ENCODE measurements at regions not wholly inside any gene's neighbourhood (a gene's known extent, or its start where the extent isn't known, plus 50 kb on each side); places are given as distances from the start of the nearest gene placed in this dataset.

GRCh38 chr2:62578803-62579640, 73.0 kb upstream of the TMEM17 start:
- DNase-seq, result peak; percentile 73
- H3K36me3 Mint-ChIP-seq (ENCODE audit: low read depth), result peaks cover 10% of the 10 kb centered on the region; the same call in 1 of the 2 replicates
- H3K4me1 Mint-ChIP-seq (ENCODE audit: low read depth), result peaks cover 55% of the 10 kb centered on the region
- no peaks in the 10 kb centered on the region for H3K27me3 Mint-ChIP-seq (ENCODE audit: insufficient read depth)
- no peak for TF ChIP-seq CTCF (IDR thresholded peaks at IDR 0.05)
- H3K4me3 Mint-ChIP-seq, result peak overlapping the region; percentile 80
- H3K27ac Mint-ChIP-seq, result peak overlapping the region; percentile 99
- H3K9me3 Mint-ChIP-seq, result peaks cover 8% of the 10 kb centered on the region; the same call in 1 of the 2 replicates

DNA sequence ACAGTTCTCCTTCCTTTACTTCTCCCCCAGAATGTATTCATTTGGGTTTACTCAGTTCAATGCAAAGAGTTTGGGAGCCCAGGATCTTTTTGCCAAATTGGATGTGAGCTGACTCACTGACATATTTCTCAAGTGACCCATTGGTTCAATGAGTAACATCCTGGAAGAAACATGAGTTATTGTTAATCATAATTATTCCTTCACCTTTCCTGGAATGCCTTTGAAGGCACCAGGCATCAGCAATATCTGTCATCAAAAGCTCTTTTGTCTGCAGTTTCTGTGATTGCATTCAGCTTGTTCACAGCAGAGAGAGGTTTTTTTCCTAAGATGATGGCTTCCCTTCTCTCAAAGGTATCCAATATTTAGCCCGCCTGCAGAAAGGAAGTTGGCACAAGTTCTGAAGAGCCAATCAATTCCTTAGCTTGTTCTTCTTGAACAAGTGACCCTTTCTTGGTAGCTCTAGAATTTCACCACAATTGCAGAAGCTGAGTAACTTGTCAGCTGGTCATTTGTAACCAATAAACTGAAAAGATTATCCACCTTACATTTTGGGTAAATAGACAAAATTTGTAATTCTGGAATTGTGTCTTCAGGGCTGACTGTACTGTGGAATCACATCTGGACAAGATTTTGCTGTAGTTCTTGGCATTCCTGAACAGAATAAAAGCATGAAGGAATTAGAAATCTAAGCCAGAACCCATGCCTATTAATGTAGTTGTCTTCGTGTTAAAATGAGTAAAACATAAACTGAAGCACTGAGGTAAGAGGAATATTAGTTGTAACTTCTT, 72.2 kb upstream of the TMEM17 start:
- Mint-ChIP-seq H3K4me3 (peak overlapping the region; percentile 80), H3K27ac (peak overlapping the region; percentile 99), H3K36me3 (ENCODE audit: low read depth) (peaks cover 6% of the 10 kb centered on the region; the same call in 1 of the 2 replicates), H3K27me3 (ENCODE audit: insufficient read depth) (no peaks in the 10 kb centered on the region), H3K4me1 (ENCODE audit: low read depth) (peaks cover 62% of the 10 kb centered on the region), H3K9me3 (peaks cover 4% of the 10 kb centered on the region; the same call in 1 of the 2 replicates)
- TF ChIP-seq CTCF (IDR thresholded peaks at IDR 0.05), result no peak
- peak; percentile 88 for DNase-seq

DNA sequence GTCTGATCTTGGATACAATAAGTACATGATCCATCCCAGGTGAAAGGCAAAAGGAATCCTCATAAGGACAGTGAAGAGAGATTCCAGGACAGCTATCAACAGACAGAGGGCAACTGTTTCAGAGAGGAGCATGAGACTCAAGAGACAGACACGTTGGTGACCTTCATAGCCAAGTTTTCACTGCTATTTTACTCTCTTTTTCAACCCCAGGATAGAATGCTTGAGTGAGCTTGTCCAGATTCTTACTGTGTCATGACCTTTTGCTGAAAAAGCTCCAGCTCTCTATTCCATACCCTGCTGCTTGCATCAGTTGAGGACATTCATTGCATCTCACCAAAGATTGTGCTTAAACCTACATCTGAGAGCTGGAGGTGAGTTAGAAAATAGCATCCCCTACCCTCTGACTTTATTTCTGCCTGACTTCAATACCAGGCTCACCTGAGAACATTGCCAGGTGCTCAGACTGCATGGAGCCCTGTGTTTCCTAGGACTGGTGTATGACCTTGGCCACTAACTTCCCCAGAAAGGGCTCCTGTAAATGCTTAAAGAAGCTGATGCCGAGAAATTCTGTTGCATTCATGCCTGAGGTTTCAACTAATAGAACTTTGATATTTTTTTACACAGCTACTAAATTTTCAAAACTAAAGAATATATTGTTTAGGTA, 70.4 kb upstream of the TMEM17 start:
- Mint-ChIP-seq H3K27ac (peak overlapping the region; percentile 99), H3K9me3 (no peaks in the 10 kb centered on the region), H3K4me1 (ENCODE audit: low read depth) (peaks cover 69% of the 10 kb centered on the region), H3K4me3 (no peak overlapping the region), H3K27me3 (ENCODE audit: insufficient read depth) (no peaks in the 10 kb centered on the region), H3K36me3 (ENCODE audit: low read depth) (peaks cover 6% of the 10 kb centered on the region; the same call in 1 of the 2 replicates)
- no peak for TF ChIP-seq CTCF (IDR thresholded peaks at IDR 0.05)
- no peak for DNase-seq

DNA sequence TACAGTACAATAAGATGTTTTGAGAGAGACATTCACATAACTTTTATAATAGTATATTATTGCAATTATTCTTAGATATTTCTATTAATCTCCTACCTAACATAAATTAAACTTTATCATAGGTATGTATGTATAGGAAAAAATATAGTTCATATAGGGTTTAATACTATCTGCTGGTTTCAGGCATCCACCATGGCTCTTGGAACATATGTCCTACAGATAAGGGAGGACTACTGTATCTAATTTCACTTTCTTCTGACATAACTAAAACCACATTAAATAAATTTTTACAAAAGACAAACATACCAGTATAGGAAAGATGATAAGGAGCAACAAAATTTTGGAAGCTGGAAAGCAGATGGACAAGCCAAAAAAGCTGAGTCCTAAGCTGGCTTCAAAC, 67.9 kb upstream of the TMEM17 start:
- H3K27me3 Mint-ChIP-seq (ENCODE audit: insufficient read depth), result no peaks in the 10 kb centered on the region
- no peak overlapping the region for H3K27ac Mint-ChIP-seq
- no peak overlapping the region for H3K4me3 Mint-ChIP-seq
- no peak for TF ChIP-seq CTCF (IDR thresholded peaks at IDR 0.05)
- H3K9me3 Mint-ChIP-seq, result no peaks in the 10 kb centered on the region
- DNase-seq, result no peak
- peaks cover 66% of the 10 kb centered on the region for H3K4me1 Mint-ChIP-seq (ENCODE audit: low read depth)
- H3K36me3 Mint-ChIP-seq (ENCODE audit: low read depth), result no peaks in the 10 kb centered on the region

DNA sequence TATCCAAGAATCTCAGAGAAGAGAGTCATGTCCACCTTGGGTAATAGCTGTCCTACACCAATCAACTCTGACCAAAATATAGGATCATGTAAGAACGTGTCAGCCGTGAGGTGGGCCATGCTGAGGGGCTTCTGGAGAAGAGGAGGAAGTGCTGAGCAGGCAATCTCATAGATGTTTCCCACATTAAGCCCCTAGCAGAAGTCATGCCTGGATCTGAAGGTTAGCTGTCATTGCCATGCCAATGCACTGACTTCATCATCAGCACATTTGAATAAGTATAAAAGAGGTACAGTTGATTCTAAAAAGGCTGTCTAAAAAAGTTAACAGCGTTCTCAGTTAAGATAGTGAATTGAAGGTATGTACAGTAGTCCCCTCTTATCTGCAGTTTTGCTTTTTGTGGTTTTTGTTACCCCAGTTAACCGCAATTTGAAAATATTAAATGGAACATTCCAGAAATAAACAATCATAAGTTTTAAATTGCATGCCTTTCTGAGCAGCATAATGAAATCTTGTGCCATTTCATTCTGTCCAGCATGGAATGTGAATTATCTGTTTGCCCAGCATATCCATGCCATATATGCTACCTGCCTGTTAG, 67.2 kb upstream of the TMEM17 start:
- H3K27me3 Mint-ChIP-seq (ENCODE audit: insufficient read depth), result no peaks in the 10 kb centered on the region
- no peak overlapping the region for H3K27ac Mint-ChIP-seq
- peaks cover 66% of the 10 kb centered on the region for H3K4me1 Mint-ChIP-seq (ENCODE audit: low read depth)

More for the DNA sequence above, 67.2 kb upstream of the TMEM17 start:
- no peak for DNase-seq
- no peak for TF ChIP-seq CTCF (IDR thresholded peaks at IDR 0.05)
- H3K36me3 Mint-ChIP-seq (ENCODE audit: low read depth), result no peaks in the 10 kb centered on the region
- no peak overlapping the region; the same call in 1 of the 2 replicates for H3K4me3 Mint-ChIP-seq
- no peaks in the 10 kb centered on the region for H3K9me3 Mint-ChIP-seq

Data from HFFc6 (cell line).